Parathyroid adenoma (tissue), 2 donors: ENCODE measurements at regions not wholly inside any gene's neighbourhood (a gene's known extent, or its start where the extent isn't known, plus 50 kb on each side); places are given as distances from the start of the nearest gene placed in this dataset.

Source experiments
- H2AFZ ChIP-seq: fragments of 300-600 bp; sonication (generic); one replicate; pipeline ENCODE4 v1.7.0; 2017; ENCODE audit warnings: antibody characterized with exemption, mild to moderate bottlenecking
- H3K27ac ChIP-seq: fragments of 300-600 bp; sonication (generic); one replicate; pipeline ENCODE4 v1.7.0; 2017
- H3K27me3 ChIP-seq: fragments of 300-600 bp; sonication (generic); one replicate; pipeline ENCODE4 v1.7.0; 2017; ENCODE audit warnings: low read length; ENCODE audit not compliant: control insufficient read depth, insufficient read depth
- H3K36me3 ChIP-seq: fragments of 300-600 bp; sonication (generic); one replicate; pipeline ENCODE4 v1.7.0; 2017; ENCODE audit warnings: low read length; ENCODE audit not compliant: control insufficient read depth, insufficient read depth
- H3K4me1 ChIP-seq: fragments of 300-600 bp; sonication (generic); one replicate; pipeline ENCODE4 v1.7.0; 2017; ENCODE audit warnings: control low read depth
- H3K4me2 ChIP-seq: fragments of 300-600 bp; sonication (generic); one replicate; pipeline ENCODE4 v1.7.0; 2017; ENCODE audit warnings: low read length
- H3K4me3 ChIP-seq: fragments of 300-600 bp; sonication (generic); one replicate; pipeline ENCODE4 v1.7.0; 2017; ENCODE audit warnings: low read depth, low read length
- H3K79me2 ChIP-seq: fragments of 300-600 bp; sonication (generic); one replicate; pipeline ENCODE4 v1.7.0; 2017; ENCODE audit warnings: control low read depth
- H3K9ac ChIP-seq: fragments of 300-600 bp; sonication (generic); one replicate; pipeline ENCODE4 v1.7.0; 2017; ENCODE audit warnings: mild to moderate bottlenecking
- H3K9me3 ChIP-seq: fragments of 300-600 bp; sonication (generic); one replicate; pipeline ENCODE4 v1.7.0; 2017; ENCODE audit warnings: low read length; ENCODE audit not compliant: control insufficient read depth
- TF ChIP-seq, protein P1 (sequence below): fragments of 300-600 bp; sonication (generic); IDR thresholded peaks from one replicate; pipeline ENCODE4 v1.7.0; 2017; ENCODE audit warnings: antibody characterized with exemption, mild to moderate bottlenecking
- donor health status: primary hyperparathyroidism.

DNA sequence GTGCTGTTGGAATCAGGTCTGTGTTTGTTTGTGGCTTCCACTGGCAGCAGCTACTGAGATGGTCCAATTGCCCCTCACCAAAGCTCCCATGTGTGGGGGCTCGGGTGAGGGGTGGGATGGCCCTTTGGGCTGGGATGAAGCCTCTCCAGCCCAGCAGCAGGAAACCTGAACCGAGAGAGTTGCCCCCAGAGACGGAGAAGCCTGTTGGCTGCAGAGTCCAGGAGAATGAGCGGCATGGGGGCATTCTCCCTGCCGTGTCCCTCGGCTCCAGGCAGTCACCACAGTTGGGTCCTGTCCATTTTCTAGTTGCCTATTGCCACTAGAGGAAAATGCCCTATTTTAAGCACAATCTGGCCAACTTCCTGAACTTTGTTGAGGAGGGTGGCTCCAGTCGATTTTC, 222.2 kb upstream of the PPP2R2D start:
- Histone ChIP-seq H3K4me1 (no peaks in the 10 kb centered on the region), H3K27me3 (no peaks in the 10 kb centered on the region), H3K36me3 (no peaks in the 10 kb centered on the region), H3K79me2 (no peaks in the 10 kb centered on the region), H2AFZ (no peak overlapping the region), H3K4me3 (no peak overlapping the region), H3K9me3 (no peaks in the 10 kb centered on the region), H3K4me2 (no peak overlapping the region), H3K9ac (no peak overlapping the region), H3K27ac (no peak overlapping the region)
- TF ChIP-seq, protein P1, sequence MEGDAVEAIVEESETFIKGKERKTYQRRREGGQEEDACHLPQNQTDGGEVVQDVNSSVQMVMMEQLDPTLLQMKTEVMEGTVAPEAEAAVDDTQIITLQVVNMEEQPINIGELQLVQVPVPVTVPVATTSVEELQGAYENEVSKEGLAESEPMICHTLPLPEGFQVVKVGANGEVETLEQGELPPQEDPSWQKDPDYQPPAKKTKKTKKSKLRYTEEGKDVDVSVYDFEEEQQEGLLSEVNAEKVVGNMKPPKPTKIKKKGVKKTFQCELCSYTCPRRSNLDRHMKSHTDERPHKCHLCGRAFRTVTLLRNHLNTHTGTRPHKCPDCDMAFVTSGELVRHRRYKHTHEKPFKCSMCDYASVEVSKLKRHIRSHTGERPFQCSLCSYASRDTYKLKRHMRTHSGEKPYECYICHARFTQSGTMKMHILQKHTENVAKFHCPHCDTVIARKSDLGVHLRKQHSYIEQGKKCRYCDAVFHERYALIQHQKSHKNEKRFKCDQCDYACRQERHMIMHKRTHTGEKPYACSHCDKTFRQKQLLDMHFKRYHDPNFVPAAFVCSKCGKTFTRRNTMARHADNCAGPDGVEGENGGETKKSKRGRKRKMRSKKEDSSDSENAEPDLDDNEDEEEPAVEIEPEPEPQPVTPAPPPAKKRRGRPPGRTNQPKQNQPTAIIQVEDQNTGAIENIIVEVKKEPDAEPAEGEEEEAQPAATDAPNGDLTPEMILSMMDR = no peak

DNA sequence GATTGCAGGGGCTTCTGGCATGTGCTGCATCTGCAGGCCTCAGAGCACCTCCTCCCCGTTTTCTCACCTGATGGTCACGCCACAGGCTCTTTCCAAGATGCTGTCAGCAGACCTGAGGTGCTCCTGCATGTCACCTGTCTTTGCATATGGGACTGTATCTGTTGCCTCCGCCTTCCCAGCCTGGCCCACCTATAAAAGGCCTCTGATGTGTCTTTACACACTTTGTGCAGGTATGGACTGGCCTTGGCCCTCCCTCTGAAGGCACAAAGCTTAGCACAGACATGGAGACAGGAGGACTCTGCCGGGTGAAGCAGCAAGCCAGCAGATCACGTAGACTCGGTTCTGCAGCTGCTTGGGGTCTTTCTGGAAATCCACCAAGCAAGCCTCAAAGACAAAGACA, 220.9 kb upstream of the PPP2R2D start:
- TF ChIP-seq, protein P1 = no peak
- no peak overlapping the region for H3K4me2 ChIP-seq
- no peak overlapping the region for H3K4me3 ChIP-seq
- no peak overlapping the region for H2AFZ ChIP-seq
- H3K9ac ChIP-seq = no peak overlapping the region
- H3K27me3 ChIP-seq = no peaks in the 10 kb centered on the region
- no peaks in the 10 kb centered on the region for H3K79me2 ChIP-seq
- H3K9me3 ChIP-seq = no peaks in the 10 kb centered on the region
- H3K4me1 ChIP-seq = no peaks in the 10 kb centered on the region
- H3K36me3 ChIP-seq = no peaks in the 10 kb centered on the region
- H3K27ac ChIP-seq = no peak overlapping the region

DNA sequence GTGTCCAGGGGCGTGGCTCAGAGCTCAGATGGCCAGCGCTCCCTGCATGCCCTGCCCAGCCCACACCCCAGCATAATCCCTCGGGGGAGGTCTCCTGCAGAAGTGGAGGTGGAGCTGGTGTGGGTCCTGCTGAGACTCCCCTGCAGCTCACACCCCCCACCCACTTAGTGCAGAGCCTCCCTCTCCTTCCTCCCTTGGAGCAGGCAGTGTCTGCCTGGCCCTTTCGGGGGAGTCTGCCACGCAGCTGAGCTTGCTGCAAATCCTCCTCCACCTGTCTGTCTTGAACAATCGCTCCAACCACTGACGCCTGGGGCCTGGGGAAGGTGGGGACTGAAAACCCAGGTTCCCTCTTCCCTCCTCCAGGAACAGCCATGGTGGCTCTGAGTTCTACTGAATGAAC, 219.7 kb upstream of the PPP2R2D start:
- H3K9ac ChIP-seq = no peak overlapping the region
- H3K79me2 ChIP-seq = no peaks in the 10 kb centered on the region
- H3K9me3 ChIP-seq = no peaks in the 10 kb centered on the region
- no peaks in the 10 kb centered on the region for H3K4me1 ChIP-seq
- H3K27ac ChIP-seq = no peak overlapping the region
- no peak overlapping the region for H2AFZ ChIP-seq
- H3K36me3 ChIP-seq = no peaks in the 10 kb centered on the region
- H3K27me3 ChIP-seq = no peaks in the 10 kb centered on the region
- no peak overlapping the region for H3K4me2 ChIP-seq
- H3K4me3 ChIP-seq = no peak overlapping the region
- TF ChIP-seq, protein P1 = no peak

GRCh38 chr10:131681656-131682055, 219.2 kb upstream of the PPP2R2D start:
- no peak overlapping the region for H3K4me2 ChIP-seq
- no peak overlapping the region for H3K4me3 ChIP-seq
- no peak overlapping the region for H2AFZ ChIP-seq
- H3K27ac ChIP-seq = no peak overlapping the region
- no peaks in the 10 kb centered on the region for H3K4me1 ChIP-seq
- TF ChIP-seq, protein P1 = no peak
- H3K79me2 ChIP-seq = no peaks in the 10 kb centered on the region
- no peaks in the 10 kb centered on the region for H3K27me3 ChIP-seq
- no peaks in the 10 kb centered on the region for H3K9me3 ChIP-seq
- H3K36me3 ChIP-seq = no peaks in the 10 kb centered on the region
- H3K9ac ChIP-seq = no peak overlapping the region

- no peaks in the 10 kb centered on the region for H3K27me3 ChIP-seq
- TF ChIP-seq, protein P1 = no peak
- no peaks in the 10 kb centered on the region for H3K36me3 ChIP-seq
- no peak overlapping the region for H3K9ac ChIP-seq
- no peak overlapping the region for H3K27ac ChIP-seq
- no peak overlapping the region for H3K4me3 ChIP-seq
- H3K4me1 ChIP-seq = no peaks in the 10 kb centered on the region
- H3K79me2 ChIP-seq = no peaks in the 10 kb centered on the region
- no peaks in the 10 kb centered on the region for H3K9me3 ChIP-seq
- no peak overlapping the region for H3K4me2 ChIP-seq
- H2AFZ ChIP-seq = no peak overlapping the region
These were observed 218.4 kb upstream of the PPP2R2D start for GRCh38 chr10:131682271-131682962.
